Neural cell (in vitro differentiated cells): ENCODE measurements at regions not wholly inside any gene's neighbourhood (a gene's known extent, or its start where the extent isn't known, plus 50 kb on each side); places are given as distances from the start of the nearest gene placed in this dataset.
A peak's percentile ranks its signal among the peaks of the same experiment; 100 is the strongest.

ENCODE experiments used
- H2AFZ ChIP-seq: fragments of 200-600, 300-800 bp; sonication (generic), shearing (Covaris generic); 2 replicates; pipeline ENCODE4 v1.6.0; 2014; ENCODE audit warnings: low read depth, mild to moderate bottlenecking, antibody characterized with exemption, low read length, moderate library complexity
- H3F3A ChIP-seq: fragments of 200-600 bp; shearing (Covaris generic); 2 replicates; pipeline ENCODE4 v1.6.1; 2016; ENCODE audit warnings: mild to moderate bottlenecking, moderate library complexity, mixed read lengths, antibody characterized with exemption, low read length; ENCODE audit not compliant: insufficient read depth, poor library complexity, severe bottlenecking
- H3K27ac ChIP-seq: fragments of 200-600, 300-800 bp; sonication (generic), shearing (Covaris generic); 2 replicates; pipeline ENCODE4 v1.5.1; 2014; ENCODE audit warnings: mild to moderate bottlenecking, low read length, moderate library complexity
- H3K27me3 ChIP-seq: fragments of 300-800, 200-600 bp; sonication (generic), shearing (Covaris generic); 2 replicates; pipeline ENCODE4 v1.6.0; 2014; ENCODE audit warnings: mild to moderate bottlenecking, low read depth, low read length, moderate library complexity; ENCODE audit not compliant: insufficient read depth
- H3K36me3 ChIP-seq: fragments of 300-800, 200-600 bp; sonication (generic), shearing (Covaris generic); 2 replicates; pipeline ENCODE4 v1.5.1; 2014; ENCODE audit warnings: mild to moderate bottlenecking, antibody characterized with exemption, low read length, moderate library complexity; ENCODE audit not compliant: insufficient read depth
- H3K4me2 ChIP-seq: fragments of 300-800, 200-600 bp; sonication (generic), shearing (Covaris generic); 2 replicates; pipeline ENCODE4 v1.6.0; 2014; ENCODE audit warnings: mild to moderate bottlenecking, low read length
- H3K4me3 ChIP-seq: fragments of 300-800, 200-600 bp; sonication (generic), shearing (Covaris generic); 2 replicates; pipeline ENCODE4 v1.5.1; 2014; ENCODE audit warnings: mild to moderate bottlenecking, low read length, moderate library complexity
- H3K79me2 ChIP-seq: fragments of 200-600 bp; shearing (Covaris generic); replicated peaks from 2 replicates; pipeline ENCODE4 v1.6.0; 2014; ENCODE audit warnings: mild to moderate bottlenecking, low read length, moderate library complexity; ENCODE audit not compliant: insufficient read depth
- H3K9ac ChIP-seq: fragments of 300-800, 200-600 bp; sonication (generic), shearing (Covaris generic); 2 replicates; pipeline ENCODE4 v1.6.1; 2016; ENCODE audit warnings: mild to moderate bottlenecking, low read length, mixed read lengths
- H3K9me2 ChIP-seq: fragments of 200-600 bp; shearing (Covaris generic); 2 replicates; pipeline ENCODE4 v1.6.1; 2016; ENCODE audit warnings: mild to moderate bottlenecking, low read length, mixed read lengths; ENCODE audit not compliant: insufficient read depth
- H3K9me3 ChIP-seq: fragments of 200-600, 300-800 bp; sonication (generic), shearing (Covaris generic); 2 replicates; pipeline ENCODE4 v1.6.1; 2016; ENCODE audit warnings: mild to moderate bottlenecking, mixed run types, low read length, moderate library complexity, mixed read lengths
- H4K20me1 ChIP-seq: fragments of 200-600 bp; shearing (Covaris generic); 2 replicates; pipeline ENCODE4 v1.6.1; 2016; ENCODE audit warnings: mild to moderate bottlenecking, mixed run types; ENCODE audit not compliant: insufficient read depth
- EP300 ChIP-seq: fragments of 450-650 bp; conservative IDR thresholded peaks from 2 replicates; pipeline ENCODE4 v1.6.1; 2014; ENCODE audit warnings: antibody characterized with exemption, mild to moderate bottlenecking, moderate library complexity; ENCODE audit not compliant: poor library complexity, severe bottlenecking
- EZH2 ChIP-seq: fragments of 200-600, 300-800 bp; shearing (Covaris generic), sonication (generic); IDR thresholded peaks from 2 replicates; pipeline ENCODE4 v1.6.1; 2014; ENCODE audit warnings: antibody characterized with exemption, low read length, borderline replicate concordance, mild to moderate bottlenecking; ENCODE audit not compliant: insufficient read depth, poor library complexity, severe bottlenecking
- MXI1 ChIP-seq: fragments of 450-650 bp; conservative IDR thresholded peaks from 2 replicates; pipeline ENCODE4 v1.6.1; 2014; ENCODE audit warnings: antibody characterized with exemption, mild to moderate bottlenecking; ENCODE audit not compliant: poor library complexity, severe bottlenecking
- POLR2AphosphoS5 ChIP-seq: IDR thresholded peaks from 2 replicates; pipeline ENCODE4 v1.6.1; 2012
- RAD21 ChIP-seq: fragments of 450-650 bp; conservative IDR thresholded peaks from 2 replicates; pipeline ENCODE4 v1.6.1; 2014; ENCODE audit warnings: antibody characterized with exemption, mild to moderate bottlenecking, moderate library complexity
- SMC3 ChIP-seq: fragments of 450-650 bp; conservative IDR thresholded peaks from 2 replicates; pipeline ENCODE4 v1.6.1; 2014; ENCODE audit warnings: antibody characterized with exemption, mild to moderate bottlenecking, moderate library complexity; ENCODE audit not compliant: poor library complexity
- TAF1 ChIP-seq: IDR thresholded peaks from 2 replicates; pipeline ENCODE4 v1.6.1; 2012; ENCODE audit warnings: low read depth
- TF ChIP-seq, protein P1 (sequence below): IDR thresholded peaks from 2 replicates; pipeline ENCODE4 v1.6.1; 2012; ENCODE audit warnings: borderline replicate concordance
- TF ChIP-seq, protein P2 (sequence below): fragments of 450-650 bp; IDR thresholded peaks from 2 replicates; pipeline ENCODE4 v1.5.1; 2014; ENCODE audit warnings: antibody characterized with exemption, mild to moderate bottlenecking, moderate library complexity; ENCODE audit not compliant: poor library complexity, severe bottlenecking

DNA sequence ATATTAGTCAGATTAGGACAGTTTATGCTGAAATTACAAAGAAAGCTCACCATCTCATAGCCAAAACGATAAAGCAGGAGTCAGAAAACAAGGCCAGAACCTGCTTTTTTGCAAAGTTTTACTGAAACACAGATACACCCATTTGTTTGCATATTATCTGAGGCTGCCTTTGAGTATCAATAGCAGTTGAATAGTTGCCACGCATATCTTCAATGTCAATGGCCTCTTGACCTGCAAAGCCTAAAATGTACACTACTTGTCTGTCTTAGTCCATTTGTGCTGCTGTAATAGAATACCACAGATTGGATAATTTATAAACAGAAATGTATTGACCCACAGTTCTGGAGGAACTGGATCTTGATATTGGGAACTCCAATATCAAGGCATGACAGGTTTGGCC, 94.1 kb upstream of the NT5E start:
- Histone ChIP-seq H3K36me3 (no peaks in the 10 kb centered on the region), H3K79me2 (no peaks in the 10 kb centered on the region), H3F3A (no peaks in the 10 kb centered on the region), H3K4me2 (no peak overlapping the region), H4K20me1 (no peaks in the 10 kb centered on the region), H2AFZ (no peak overlapping the region), H3K4me3 (no peak overlapping the region), H3K27ac (no peak overlapping the region), H3K27me3 (no peaks in the 10 kb centered on the region), H3K9me3 (no peaks in the 10 kb centered on the region), H3K9ac (no peak overlapping the region), H3K9me2 (no peaks in the 10 kb centered on the region)
- TF ChIP-seq EP300 (no peak), EZH2 (no peak), TAF1 (no peak), RAD21 (no peak), MXI1 (no peak), SMC3 (no peak), POLR2AphosphoS5 (no peak)
- TF ChIP-seq, protein P1, sequence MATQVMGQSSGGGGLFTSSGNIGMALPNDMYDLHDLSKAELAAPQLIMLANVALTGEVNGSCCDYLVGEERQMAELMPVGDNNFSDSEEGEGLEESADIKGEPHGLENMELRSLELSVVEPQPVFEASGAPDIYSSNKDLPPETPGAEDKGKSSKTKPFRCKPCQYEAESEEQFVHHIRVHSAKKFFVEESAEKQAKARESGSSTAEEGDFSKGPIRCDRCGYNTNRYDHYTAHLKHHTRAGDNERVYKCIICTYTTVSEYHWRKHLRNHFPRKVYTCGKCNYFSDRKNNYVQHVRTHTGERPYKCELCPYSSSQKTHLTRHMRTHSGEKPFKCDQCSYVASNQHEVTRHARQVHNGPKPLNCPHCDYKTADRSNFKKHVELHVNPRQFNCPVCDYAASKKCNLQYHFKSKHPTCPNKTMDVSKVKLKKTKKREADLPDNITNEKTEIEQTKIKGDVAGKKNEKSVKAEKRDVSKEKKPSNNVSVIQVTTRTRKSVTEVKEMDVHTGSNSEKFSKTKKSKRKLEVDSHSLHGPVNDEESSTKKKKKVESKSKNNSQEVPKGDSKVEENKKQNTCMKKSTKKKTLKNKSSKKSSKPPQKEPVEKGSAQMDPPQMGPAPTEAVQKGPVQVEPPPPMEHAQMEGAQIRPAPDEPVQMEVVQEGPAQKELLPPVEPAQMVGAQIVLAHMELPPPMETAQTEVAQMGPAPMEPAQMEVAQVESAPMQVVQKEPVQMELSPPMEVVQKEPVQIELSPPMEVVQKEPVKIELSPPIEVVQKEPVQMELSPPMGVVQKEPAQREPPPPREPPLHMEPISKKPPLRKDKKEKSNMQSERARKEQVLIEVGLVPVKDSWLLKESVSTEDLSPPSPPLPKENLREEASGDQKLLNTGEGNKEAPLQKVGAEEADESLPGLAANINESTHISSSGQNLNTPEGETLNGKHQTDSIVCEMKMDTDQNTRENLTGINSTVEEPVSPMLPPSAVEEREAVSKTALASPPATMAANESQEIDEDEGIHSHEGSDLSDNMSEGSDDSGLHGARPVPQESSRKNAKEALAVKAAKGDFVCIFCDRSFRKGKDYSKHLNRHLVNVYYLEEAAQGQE = no peak
- TF ChIP-seq, protein P2, sequence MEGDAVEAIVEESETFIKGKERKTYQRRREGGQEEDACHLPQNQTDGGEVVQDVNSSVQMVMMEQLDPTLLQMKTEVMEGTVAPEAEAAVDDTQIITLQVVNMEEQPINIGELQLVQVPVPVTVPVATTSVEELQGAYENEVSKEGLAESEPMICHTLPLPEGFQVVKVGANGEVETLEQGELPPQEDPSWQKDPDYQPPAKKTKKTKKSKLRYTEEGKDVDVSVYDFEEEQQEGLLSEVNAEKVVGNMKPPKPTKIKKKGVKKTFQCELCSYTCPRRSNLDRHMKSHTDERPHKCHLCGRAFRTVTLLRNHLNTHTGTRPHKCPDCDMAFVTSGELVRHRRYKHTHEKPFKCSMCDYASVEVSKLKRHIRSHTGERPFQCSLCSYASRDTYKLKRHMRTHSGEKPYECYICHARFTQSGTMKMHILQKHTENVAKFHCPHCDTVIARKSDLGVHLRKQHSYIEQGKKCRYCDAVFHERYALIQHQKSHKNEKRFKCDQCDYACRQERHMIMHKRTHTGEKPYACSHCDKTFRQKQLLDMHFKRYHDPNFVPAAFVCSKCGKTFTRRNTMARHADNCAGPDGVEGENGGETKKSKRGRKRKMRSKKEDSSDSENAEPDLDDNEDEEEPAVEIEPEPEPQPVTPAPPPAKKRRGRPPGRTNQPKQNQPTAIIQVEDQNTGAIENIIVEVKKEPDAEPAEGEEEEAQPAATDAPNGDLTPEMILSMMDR = no peak

DNA sequence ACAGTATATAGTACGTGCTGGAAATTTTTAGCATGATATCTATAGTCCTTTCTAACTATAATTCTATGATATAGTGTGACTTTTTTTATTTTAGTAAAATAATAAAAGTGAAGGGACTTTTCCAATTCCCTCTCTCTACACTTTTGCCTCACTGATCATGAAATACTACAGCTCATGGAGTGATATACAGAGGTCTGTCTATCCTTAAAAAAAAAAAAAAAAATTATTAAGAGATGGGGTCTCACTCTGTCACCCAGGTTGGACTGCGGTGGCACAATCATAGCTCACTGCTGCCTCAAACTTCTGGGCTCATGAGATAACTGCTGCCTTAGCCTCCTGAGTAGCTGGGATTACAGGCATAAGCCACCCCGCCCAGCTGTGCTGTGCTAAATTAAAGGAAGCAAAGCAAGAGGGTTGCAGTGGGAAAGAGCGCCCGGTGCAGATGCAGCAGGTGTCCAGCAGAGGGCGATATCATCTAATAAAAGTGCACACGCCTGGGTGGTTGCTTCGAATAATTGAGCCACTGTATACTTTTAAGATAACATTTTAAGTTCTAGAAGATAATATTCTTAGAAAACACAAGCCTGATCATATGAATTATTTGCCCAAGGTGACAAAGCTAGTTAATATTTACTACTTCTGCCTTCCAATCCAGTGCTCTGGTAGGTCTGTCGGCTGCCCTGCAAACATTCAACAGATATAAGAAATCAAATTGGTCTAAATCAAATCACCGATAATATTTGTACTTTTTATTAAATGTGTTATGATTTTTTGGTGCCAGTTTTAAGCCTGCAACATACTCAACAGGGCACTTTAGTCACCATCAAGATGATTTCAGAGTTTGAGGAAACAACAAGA, 94.9 kb upstream of the NT5E start:
- Histone ChIP-seq H3K27me3 (no peaks in the 10 kb centered on the region), H2AFZ (no peak overlapping the region), H3K79me2 (no peaks in the 10 kb centered on the region), H3K4me3 (no peak overlapping the region), H3K27ac (no peak overlapping the region), H3K36me3 (no peaks in the 10 kb centered on the region), H4K20me1 (no peaks in the 10 kb centered on the region), H3K9me2 (no peaks in the 10 kb centered on the region), H3K9me3 (no peaks in the 10 kb centered on the region), H3F3A (no peaks in the 10 kb centered on the region), H3K9ac (no peak overlapping the region), H3K4me2 (no peak overlapping the region)
- TF ChIP-seq SMC3 (peak; percentile 83), MXI1 (no peak), POLR2AphosphoS5 (no peak), RAD21 (peak; percentile 83), EZH2 (no peak)
- TF ChIP-seq, protein P2 = peak; percentile 87
